SJSA1 (cell line): ENCODE measurements at regions not wholly inside any gene's neighbourhood (a gene's known extent, or its start where the extent isn't known, plus 50 kb on each side); places are given as distances from the start of the nearest gene placed in this dataset.
"Not testable (repeated sequence)": the region's sequence is repeated elsewhere in the genome, so short reads cannot be mapped to it uniquely, and the experiment has no call there.

Experiments used
- DNase-seq, 2 experiments: peaks; one replicate each; pipeline ENCODE4 v3.0.0-alpha.2; 2015 to 2020; ENCODE audit warnings: low spot score in 2 of 2, low read depth in 1 of 2
- H3K27ac ChIP-seq: fragments of 250-450 bp; sonication (Bioruptor Pico); 2 replicates; pipeline ENCODE4 v1.5.1; 2020; ENCODE audit warnings: mild to moderate bottlenecking, moderate library complexity
- H3K27me3 ChIP-seq: fragments of 250-450 bp; sonication (Bioruptor Pico); replicated peaks from 2 replicates; pipeline ENCODE4 v1.5.1; 2020; ENCODE audit warnings: mild to moderate bottlenecking, moderate library complexity
- H3K36me3 ChIP-seq: fragments of 250-450 bp; sonication (Bioruptor Pico); 2 replicates; pipeline ENCODE4 v1.5.1; 2020; ENCODE audit warnings: mild to moderate bottlenecking
- H3K4me1 ChIP-seq: fragments of 250-450 bp; sonication (Bioruptor Pico); replicated peaks from 2 replicates; pipeline ENCODE4 v1.6.1; 2021; ENCODE audit warnings: mild to moderate bottlenecking
- H3K4me3 ChIP-seq: fragments of 250-450 bp; sonication (Bioruptor Pico); 2 replicates; pipeline ENCODE4 v1.5.1; 2020; ENCODE audit warnings: mild to moderate bottlenecking
- H3K9me3 ChIP-seq: fragments of 250-450 bp; sonication (Bioruptor Pico); replicated peaks from 2 replicates; pipeline ENCODE4 v1.5.1; 2020; ENCODE audit warnings: mild to moderate bottlenecking

GRCh38 chr12:61213646-61214045 is 1046.6 kb upstream of the USP15 start:
- Histone ChIP-seq H3K36me3 (no peaks in the 10 kb centered on the region), H3K4me1 (no peaks in the 10 kb centered on the region), H3K27me3 (no peaks in the 10 kb centered on the region), H3K4me3 (no peak overlapping the region), H3K27ac (no peak overlapping the region), H3K9me3 (no peaks in the 10 kb centered on the region; the same call in 1 of the 2 replicates)
- no peak for DNase-seq

- H3K4me3 ChIP-seq = no peak overlapping the region
- H3K27ac ChIP-seq = no peak overlapping the region
- no peaks in the 10 kb centered on the region for H3K36me3 ChIP-seq
- no peaks in the 10 kb centered on the region for H3K27me3 ChIP-seq
- no peaks in the 10 kb centered on the region; the same call in 1 of the 2 replicates for H3K9me3 ChIP-seq
- no peaks in the 10 kb centered on the region for H3K4me1 ChIP-seq
- no peak for DNase-seq
Measured at GRCh38 chr12:61220337-61220736, 1039.9 kb upstream of the USP15 start.

GRCh38 chr12:61232040-61232439 is 1028.2 kb upstream of the USP15 start:
- no peak for DNase-seq
- H3K4me1 ChIP-seq = no peaks in the 10 kb centered on the region
- H3K4me3 ChIP-seq = no peak overlapping the region
- H3K27me3 ChIP-seq = no peaks in the 10 kb centered on the region
- no peak overlapping the region for H3K27ac ChIP-seq
- no peaks in the 10 kb centered on the region for H3K9me3 ChIP-seq
- H3K36me3 ChIP-seq = no peaks in the 10 kb centered on the region

GRCh38 chr12:61250303-61250702 is 1009.9 kb upstream of the USP15 start:
- H3K27ac ChIP-seq = no peak overlapping the region
- no peak overlapping the region for H3K4me3 ChIP-seq
- H3K9me3 ChIP-seq = no peaks in the 10 kb centered on the region
- no peaks in the 10 kb centered on the region for H3K4me1 ChIP-seq
- DNase-seq = no peak
- no peaks in the 10 kb centered on the region for H3K36me3 ChIP-seq
- H3K27me3 ChIP-seq = no peaks in the 10 kb centered on the region

GRCh38 chr12:61251076-61251475 is 1009.1 kb upstream of the USP15 start:
- Histone ChIP-seq H3K4me1 (no peaks in the 10 kb centered on the region), H3K36me3 (no peaks in the 10 kb centered on the region), H3K27me3 (no peaks in the 10 kb centered on the region), H3K9me3 (no peaks in the 10 kb centered on the region), H3K27ac (no peak overlapping the region), H3K4me3 (no peak overlapping the region)
- DNase-seq = no peak

- Histone ChIP-seq H3K9me3 (no peaks in the 10 kb centered on the region), H3K4me3 (no peak overlapping the region), H3K4me1 (no peaks in the 10 kb centered on the region), H3K27me3 (no peaks in the 10 kb centered on the region), H3K36me3 (no peaks in the 10 kb centered on the region), H3K27ac (no peak overlapping the region)
- DNase-seq = no peak
Measured at GRCh38 chr12:61254225-61254624, 1006.0 kb upstream of the USP15 start.

- H3K4me1 ChIP-seq, DNase-seq, H3K27me3 ChIP-seq, H3K9me3 ChIP-seq, H3K4me3 ChIP-seq, H3K27ac ChIP-seq, H3K36me3 ChIP-seq: not testable (repeated sequence)
Measured at GRCh38 chr12:61264294-61264693, 995.9 kb upstream of the USP15 start.

GRCh38 chr12:61267474-61267873 is 992.7 kb upstream of the USP15 start:
- H3K36me3 ChIP-seq = no peaks in the 10 kb centered on the region
- H3K9me3 ChIP-seq = no peaks in the 10 kb centered on the region; the same call in none of the 2 replicates
- no peak overlapping the region for H3K27ac ChIP-seq
- no peaks in the 10 kb centered on the region for H3K4me1 ChIP-seq
- no peak for DNase-seq
- H3K27me3 ChIP-seq = no peaks in the 10 kb centered on the region
- H3K4me3 ChIP-seq = no peak overlapping the region

GRCh38 chr12:61272441-61272840 is 987.8 kb upstream of the USP15 start:
- Histone ChIP-seq H3K4me1 (no peaks in the 10 kb centered on the region), H3K36me3 (no peaks in the 10 kb centered on the region), H3K9me3 (no peaks in the 10 kb centered on the region; the same call in none of the 2 replicates), H3K27ac (no peak overlapping the region), H3K27me3 (no peaks in the 10 kb centered on the region), H3K4me3 (no peak overlapping the region)
- no peak for DNase-seq

- Histone ChIP-seq H3K4me1 (no peaks in the 10 kb centered on the region), H3K4me3 (no peak overlapping the region), H3K27me3 (no peaks in the 10 kb centered on the region), H3K27ac (no peak overlapping the region), H3K36me3 (no peaks in the 10 kb centered on the region), H3K9me3 (peaks cover 3% of the 10 kb centered on the region; the same call in 1 of the 2 replicates)
- no peak for DNase-seq
Measured at GRCh38 chr12:61282790-61283575, 977.2 kb upstream of the USP15 start.

- no peak overlapping the region for H3K27ac ChIP-seq
- DNase-seq = no peak
- H3K27me3 ChIP-seq = no peaks in the 10 kb centered on the region
- no peaks in the 10 kb centered on the region for H3K36me3 ChIP-seq
- H3K9me3 ChIP-seq = 0 out of 2 replicates have a peak, but pooled peaks cover 3% of the 10 kb centered on the region
- H3K4me3 ChIP-seq = no peak overlapping the region
- no peaks in the 10 kb centered on the region for H3K4me1 ChIP-seq
Measured at GRCh38 chr12:61290473-61290872, 969.7 kb upstream of the USP15 start.

GRCh38 chr12:61291647-61292046 is 968.6 kb upstream of the USP15 start:
- no peaks in the 10 kb centered on the region for H3K27me3 ChIP-seq
- no peak overlapping the region for H3K27ac ChIP-seq
- H3K9me3 ChIP-seq = 0 out of 2 replicates have a peak, but pooled peaks cover 3% of the 10 kb centered on the region
- no peaks in the 10 kb centered on the region for H3K36me3 ChIP-seq
- DNase-seq = no peak
- H3K4me3 ChIP-seq = no peak overlapping the region
- no peaks in the 10 kb centered on the region for H3K4me1 ChIP-seq

- H3K4me3 ChIP-seq, DNase-seq, H3K27ac ChIP-seq, H3K4me1 ChIP-seq, H3K9me3 ChIP-seq, H3K27me3 ChIP-seq, H3K36me3 ChIP-seq: not testable (repeated sequence)
Measured at GRCh38 chr12:61294011-61294410, 966.2 kb upstream of the USP15 start.

GRCh38 chr12:61301817-61302216 is 958.4 kb upstream of the USP15 start:
- Histone ChIP-seq H3K27ac (no peak overlapping the region), H3K27me3 (no peaks in the 10 kb centered on the region)

GRCh38 chr12:61302282-61302681 is 957.9 kb upstream of the USP15 start:
- Histone ChIP-seq H3K4me3 (no peak overlapping the region), H3K9me3 (no peaks in the 10 kb centered on the region), H3K27me3 (no peaks in the 10 kb centered on the region), H3K4me1 (no peaks in the 10 kb centered on the region), H3K36me3 (no peaks in the 10 kb centered on the region), H3K27ac (no peak overlapping the region)
- DNase-seq = no peak

More at GRCh38 chr12:61301817-61302216, 958.4 kb upstream of the USP15 start:
- H3K4me3 ChIP-seq = no peak overlapping the region
- H3K36me3 ChIP-seq = no peaks in the 10 kb centered on the region
- H3K4me1 ChIP-seq = no peaks in the 10 kb centered on the region
- H3K9me3 ChIP-seq = no peaks in the 10 kb centered on the region
- no peak for DNase-seq
